ENCODE measurements at regions not wholly inside any gene's neighbourhood (a gene's known extent, or its start where the extent isn't known, plus 50 kb on each side); places are given as distances from the start of the nearest gene placed in this dataset.

DNA sequence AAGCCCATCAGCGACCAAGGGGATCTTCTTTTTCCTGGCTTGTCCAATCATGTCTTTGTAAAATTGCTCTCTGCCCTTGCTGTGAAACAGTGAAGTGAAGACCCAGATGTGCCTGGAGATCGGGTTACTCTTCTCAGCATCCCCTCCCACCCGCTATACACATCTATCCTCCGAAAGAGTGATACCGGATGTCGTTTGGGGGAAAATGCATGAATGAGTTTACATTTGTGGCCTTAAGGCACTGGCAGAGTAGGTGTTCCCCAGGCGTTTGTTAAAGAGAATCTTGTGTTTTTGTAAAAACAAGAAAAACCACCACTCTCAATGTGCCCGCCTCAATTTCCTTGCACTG lies 528.3 kb downstream of the CMPK2 start:
- H3K27me3 ChIP-seq (ENCODE audit: insufficient read depth, low read depth, low read length), result no peaks in the 10 kb centered on the region
- H2AFZ ChIP-seq (ENCODE audit: low read depth, low read length), result no peak overlapping the region
- no peak overlapping the region for H3K27ac ChIP-seq (ENCODE audit: low read length)
- H3K9me3 ChIP-seq (ENCODE audit: low read length), result no peaks in the 10 kb centered on the region
- no peaks in the 10 kb centered on the region for H4K20me1 ChIP-seq (ENCODE audit: insufficient read depth)
- no peaks in the 10 kb centered on the region for H3K36me3 ChIP-seq (ENCODE audit: insufficient read depth, low read length)
- no peak for TF ChIP-seq MXI1 (conservative IDR thresholded peaks at IDR 0.05; ENCODE audit: poor library complexity, severe bottlenecking)
- TF ChIP-seq EP300 (conservative IDR thresholded peaks at IDR 0.05; ENCODE audit: poor library complexity, severe bottlenecking), result no peak
- TF ChIP-seq RAD21 (conservative IDR thresholded peaks at IDR 0.05), result no peak
- no peak for TF ChIP-seq SMC3 (conservative IDR thresholded peaks at IDR 0.05; ENCODE audit: poor library complexity)
- no peak for TF ChIP-seq POLR2AphosphoS5 (IDR thresholded peaks at IDR 0.05)
- no peak for TF ChIP-seq EZH2 (IDR thresholded peaks at IDR 0.05; ENCODE audit: borderline replicate concordance, insufficient read depth, low read length, poor library complexity, severe bottlenecking)
- TF ChIP-seq TAF1 (IDR thresholded peaks at IDR 0.05; ENCODE audit: low read depth), result no peak
- TF ChIP-seq, protein P1, sequence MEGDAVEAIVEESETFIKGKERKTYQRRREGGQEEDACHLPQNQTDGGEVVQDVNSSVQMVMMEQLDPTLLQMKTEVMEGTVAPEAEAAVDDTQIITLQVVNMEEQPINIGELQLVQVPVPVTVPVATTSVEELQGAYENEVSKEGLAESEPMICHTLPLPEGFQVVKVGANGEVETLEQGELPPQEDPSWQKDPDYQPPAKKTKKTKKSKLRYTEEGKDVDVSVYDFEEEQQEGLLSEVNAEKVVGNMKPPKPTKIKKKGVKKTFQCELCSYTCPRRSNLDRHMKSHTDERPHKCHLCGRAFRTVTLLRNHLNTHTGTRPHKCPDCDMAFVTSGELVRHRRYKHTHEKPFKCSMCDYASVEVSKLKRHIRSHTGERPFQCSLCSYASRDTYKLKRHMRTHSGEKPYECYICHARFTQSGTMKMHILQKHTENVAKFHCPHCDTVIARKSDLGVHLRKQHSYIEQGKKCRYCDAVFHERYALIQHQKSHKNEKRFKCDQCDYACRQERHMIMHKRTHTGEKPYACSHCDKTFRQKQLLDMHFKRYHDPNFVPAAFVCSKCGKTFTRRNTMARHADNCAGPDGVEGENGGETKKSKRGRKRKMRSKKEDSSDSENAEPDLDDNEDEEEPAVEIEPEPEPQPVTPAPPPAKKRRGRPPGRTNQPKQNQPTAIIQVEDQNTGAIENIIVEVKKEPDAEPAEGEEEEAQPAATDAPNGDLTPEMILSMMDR (IDR thresholded peaks at IDR 0.05; ENCODE audit: poor library complexity, severe bottlenecking), result no peak
- TF ChIP-seq, protein P2, sequence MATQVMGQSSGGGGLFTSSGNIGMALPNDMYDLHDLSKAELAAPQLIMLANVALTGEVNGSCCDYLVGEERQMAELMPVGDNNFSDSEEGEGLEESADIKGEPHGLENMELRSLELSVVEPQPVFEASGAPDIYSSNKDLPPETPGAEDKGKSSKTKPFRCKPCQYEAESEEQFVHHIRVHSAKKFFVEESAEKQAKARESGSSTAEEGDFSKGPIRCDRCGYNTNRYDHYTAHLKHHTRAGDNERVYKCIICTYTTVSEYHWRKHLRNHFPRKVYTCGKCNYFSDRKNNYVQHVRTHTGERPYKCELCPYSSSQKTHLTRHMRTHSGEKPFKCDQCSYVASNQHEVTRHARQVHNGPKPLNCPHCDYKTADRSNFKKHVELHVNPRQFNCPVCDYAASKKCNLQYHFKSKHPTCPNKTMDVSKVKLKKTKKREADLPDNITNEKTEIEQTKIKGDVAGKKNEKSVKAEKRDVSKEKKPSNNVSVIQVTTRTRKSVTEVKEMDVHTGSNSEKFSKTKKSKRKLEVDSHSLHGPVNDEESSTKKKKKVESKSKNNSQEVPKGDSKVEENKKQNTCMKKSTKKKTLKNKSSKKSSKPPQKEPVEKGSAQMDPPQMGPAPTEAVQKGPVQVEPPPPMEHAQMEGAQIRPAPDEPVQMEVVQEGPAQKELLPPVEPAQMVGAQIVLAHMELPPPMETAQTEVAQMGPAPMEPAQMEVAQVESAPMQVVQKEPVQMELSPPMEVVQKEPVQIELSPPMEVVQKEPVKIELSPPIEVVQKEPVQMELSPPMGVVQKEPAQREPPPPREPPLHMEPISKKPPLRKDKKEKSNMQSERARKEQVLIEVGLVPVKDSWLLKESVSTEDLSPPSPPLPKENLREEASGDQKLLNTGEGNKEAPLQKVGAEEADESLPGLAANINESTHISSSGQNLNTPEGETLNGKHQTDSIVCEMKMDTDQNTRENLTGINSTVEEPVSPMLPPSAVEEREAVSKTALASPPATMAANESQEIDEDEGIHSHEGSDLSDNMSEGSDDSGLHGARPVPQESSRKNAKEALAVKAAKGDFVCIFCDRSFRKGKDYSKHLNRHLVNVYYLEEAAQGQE (IDR thresholded peaks at IDR 0.05; ENCODE audit: borderline replicate concordance), result no peak
- H3K79me2 ChIP-seq (replicated peaks; ENCODE audit: insufficient read depth, low read length), result no peaks in the 10 kb centered on the region
- no peak overlapping the region for H3K4me2 ChIP-seq (ENCODE audit: low read length)
- H3F3A ChIP-seq (ENCODE audit: insufficient read depth, low read length, poor library complexity, severe bottlenecking), result no peaks in the 10 kb centered on the region
- no peak overlapping the region for H3K9ac ChIP-seq (ENCODE audit: low read length)
- no peak overlapping the region for H3K4me3 ChIP-seq (ENCODE audit: low read length)
- H3K9me2 ChIP-seq (ENCODE audit: insufficient read depth, low read length), result no peaks in the 10 kb centered on the region

DNA sequence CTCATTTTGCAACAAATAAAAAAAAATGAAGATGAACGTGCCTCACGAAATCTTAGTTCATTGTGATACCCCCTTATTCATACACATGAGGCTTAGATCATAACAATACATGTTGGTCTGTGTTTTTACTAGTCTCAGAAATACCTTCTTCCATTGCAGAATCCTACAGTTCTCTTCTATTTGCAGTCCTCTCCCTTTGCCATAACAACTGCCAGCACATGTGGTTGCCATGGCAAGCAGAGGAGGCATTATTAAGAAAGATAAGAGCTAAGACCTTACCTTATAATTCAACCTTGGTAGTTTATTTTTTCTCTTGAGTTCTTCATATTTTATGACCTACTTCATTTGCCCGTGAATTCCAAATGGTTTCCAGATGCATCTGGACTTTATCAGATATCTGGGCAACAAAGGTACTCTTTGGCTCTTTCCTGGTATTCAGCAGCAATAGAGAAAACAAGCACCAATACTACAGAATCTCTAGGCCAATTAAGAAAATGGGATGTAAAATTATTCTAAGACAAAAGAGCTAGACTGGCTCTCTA lies 524.0 kb downstream of the CMPK2 start:
- Histone ChIP-seq H3K79me2 (replicated peaks; ENCODE audit: insufficient read depth, low read length) (no peaks in the 10 kb centered on the region), H3K9ac (ENCODE audit: low read length) (no peak overlapping the region), H3K4me3 (ENCODE audit: low read length) (peak overlapping the region; percentile 3), H3K27me3 (ENCODE audit: insufficient read depth, low read depth, low read length) (no peaks in the 10 kb centered on the region), H3K36me3 (ENCODE audit: insufficient read depth, low read length) (no peaks in the 10 kb centered on the region), H3K4me2 (ENCODE audit: low read length) (no peak overlapping the region), H3K9me3 (ENCODE audit: low read length) (no peaks in the 10 kb centered on the region), H3K9me2 (ENCODE audit: insufficient read depth, low read length) (no peaks in the 10 kb centered on the region), H3F3A (ENCODE audit: insufficient read depth, low read length, poor library complexity, severe bottlenecking) (no peaks in the 10 kb centered on the region), H4K20me1 (ENCODE audit: insufficient read depth) (no peaks in the 10 kb centered on the region), H3K27ac (ENCODE audit: low read length) (peak overlapping the region; percentile 20), H2AFZ (ENCODE audit: low read depth, low read length) (no peak overlapping the region)
- peak; percentile 33 for TF ChIP-seq MXI1 (conservative IDR thresholded peaks at IDR 0.05; ENCODE audit: poor library complexity, severe bottlenecking)
- TF ChIP-seq EP300 (conservative IDR thresholded peaks at IDR 0.05; ENCODE audit: poor library complexity, severe bottlenecking), result peak; percentile 40
- TF ChIP-seq POLR2AphosphoS5 (IDR thresholded peaks at IDR 0.05), result no peak
- TF ChIP-seq SMC3 (conservative IDR thresholded peaks at IDR 0.05; ENCODE audit: poor library complexity), result peak; percentile 16

All from neural cell (in vitro differentiated cells).